ENCODE measurements at regions not wholly inside any gene's neighbourhood (a gene's known extent, or its start where the extent isn't known, plus 50 kb on each side); places are given as distances from the start of the nearest gene placed in this dataset.

GRCh38 chr2:217051416-217051815 is 191.6 kb upstream of the TNP1 start:
- TF ChIP-seq, protein P1, sequence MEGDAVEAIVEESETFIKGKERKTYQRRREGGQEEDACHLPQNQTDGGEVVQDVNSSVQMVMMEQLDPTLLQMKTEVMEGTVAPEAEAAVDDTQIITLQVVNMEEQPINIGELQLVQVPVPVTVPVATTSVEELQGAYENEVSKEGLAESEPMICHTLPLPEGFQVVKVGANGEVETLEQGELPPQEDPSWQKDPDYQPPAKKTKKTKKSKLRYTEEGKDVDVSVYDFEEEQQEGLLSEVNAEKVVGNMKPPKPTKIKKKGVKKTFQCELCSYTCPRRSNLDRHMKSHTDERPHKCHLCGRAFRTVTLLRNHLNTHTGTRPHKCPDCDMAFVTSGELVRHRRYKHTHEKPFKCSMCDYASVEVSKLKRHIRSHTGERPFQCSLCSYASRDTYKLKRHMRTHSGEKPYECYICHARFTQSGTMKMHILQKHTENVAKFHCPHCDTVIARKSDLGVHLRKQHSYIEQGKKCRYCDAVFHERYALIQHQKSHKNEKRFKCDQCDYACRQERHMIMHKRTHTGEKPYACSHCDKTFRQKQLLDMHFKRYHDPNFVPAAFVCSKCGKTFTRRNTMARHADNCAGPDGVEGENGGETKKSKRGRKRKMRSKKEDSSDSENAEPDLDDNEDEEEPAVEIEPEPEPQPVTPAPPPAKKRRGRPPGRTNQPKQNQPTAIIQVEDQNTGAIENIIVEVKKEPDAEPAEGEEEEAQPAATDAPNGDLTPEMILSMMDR (IDR thresholded peaks at IDR 0.05; ENCODE audit: insufficient read depth, low read length, poor library complexity, severe bottlenecking), result no peak
- TF ChIP-seq EZH2phosphoT487 (conservative IDR thresholded peaks at IDR 0.05; ENCODE audit: low read length), result no peak

Measured in SU-DHL-6 (cell line).